ENCODE measurements at regions not wholly inside any gene's neighbourhood (a gene's known extent, or its start where the extent isn't known, plus 50 kb on each side); places are given as distances from the start of the nearest gene placed in this dataset.

- no peak for DNase-seq
Measured at GRCh38 chr6:26198722-26199056, 111.5 kb downstream of the HFE start.

- DNase-seq: peak; percentile 63
Measured at GRCh38 chr6:26199057-26199772, 112.0 kb downstream of the HFE start.

- no peak for DNase-seq
Measured at GRCh38 chr6:26199773-26200764, 112.8 kb downstream of the HFE start.

- DNase-seq: no peak
Measured at GRCh38 chr6:26200918-26201721, 113.9 kb downstream of the HFE start.

GRCh38 chr6:26202201-26202611, 115.0 kb downstream of the HFE start:
- DNase-seq: no peak

- no peak for DNase-seq
Measured at GRCh38 chr6:26202811-26203583, 115.8 kb downstream of the HFE start.

- peak; percentile 91 for DNase-seq
Measured at GRCh38 chr6:26204332-26205160, 117.3 kb downstream of the HFE start.

GRCh38 chr6:26205161-26205624, 118.0 kb downstream of the HFE start:
- DNase-seq: peak; percentile 52

- DNase-seq: no peak
Measured at GRCh38 chr6:26205625-26206574, 118.7 kb downstream of the HFE start.

GRCh38 chr6:26206868-26207801, 119.9 kb downstream of the HFE start:
- no peak for DNase-seq

GRCh38 chr6:26211963-26212362, 124.7 kb downstream of the HFE start:
- DNase-seq: no peak

GRCh38 chr6:26213334-26214075, 126.3 kb downstream of the HFE start:
- DNase-seq: no peak

- no peak for DNase-seq
Measured at GRCh38 chr6:26214803-26215584, 127.8 kb downstream of the HFE start.

- DNase-seq: no peak
Measured at GRCh38 chr6:26215585-26216358, 128.5 kb downstream of the HFE start.

- DNase-seq: no peak
Measured at GRCh38 chr6:26216359-26216885, 129.2 kb downstream of the HFE start.
